ENCODE measurements at regions not wholly inside any gene's neighbourhood (a gene's known extent, or its start where the extent isn't known, plus 50 kb on each side); places are given as distances from the start of the nearest gene placed in this dataset.

DNA sequence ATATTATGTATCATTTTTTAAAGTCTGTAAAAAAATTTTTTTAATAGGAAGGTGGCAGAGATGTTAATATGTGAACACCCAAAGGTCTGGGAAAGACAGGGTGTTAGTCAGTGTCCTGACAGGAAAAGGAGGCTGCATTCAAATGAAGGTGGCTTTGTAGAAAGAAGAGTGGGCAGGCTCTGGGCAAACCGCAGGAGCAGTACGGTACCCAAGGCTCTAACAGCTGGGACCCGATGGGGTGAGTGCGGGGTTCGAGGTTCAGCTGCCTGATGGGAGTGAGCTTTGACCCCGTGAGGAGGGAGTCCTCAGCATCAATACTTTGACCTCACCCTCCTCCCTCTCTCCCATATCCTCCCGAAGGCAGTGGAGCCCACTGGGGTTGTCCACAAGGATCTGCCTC lies 142.5 kb downstream of the C11orf91 start:
- no peak for TF ChIP-seq CTCF (conservative IDR thresholded peaks at IDR 0.05; ENCODE audit: low read depth)
- POLR2A ChIA-PET (ENCODE audit: low non-redundant PET), result no interaction called here
- CTCF ChIA-PET, result interaction anchor here (0.8 kb wide), 1 partner anchor 9 kb away, joined by 7 read pairs; no protein-coding TSS in a partner anchor
- H3K27ac ChIP-seq, result no peak overlapping the region
- DNase-seq (ENCODE audit: low spot score), result no peak

DNA sequence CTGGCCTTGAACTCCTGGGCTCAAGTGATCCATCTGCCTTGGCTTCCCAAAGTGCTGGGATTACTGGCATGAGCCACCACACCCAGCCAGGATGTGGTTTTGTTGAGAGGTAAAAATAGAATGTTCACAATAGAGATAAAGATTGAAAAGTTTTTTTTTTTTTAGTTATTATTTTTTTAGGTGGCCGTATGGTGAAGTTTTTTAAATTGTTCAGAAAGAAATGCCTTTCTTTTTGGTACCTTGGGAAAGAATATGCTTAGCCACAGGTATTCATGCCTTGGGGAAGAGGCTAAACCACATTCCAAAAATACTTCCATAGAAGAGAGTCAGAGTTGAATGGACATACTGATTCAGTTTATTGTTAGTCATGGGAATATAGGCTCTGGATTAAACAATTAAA lies 143.4 kb downstream of the C11orf91 start:
- ChIA-PET POLR2A (ENCODE audit: low non-redundant PET) (no interaction called here), CTCF (no interaction called here)
- no peak for TF ChIP-seq CTCF (conservative IDR thresholded peaks at IDR 0.05; ENCODE audit: low read depth)
- H3K27ac ChIP-seq, result no peak overlapping the region
- DNase-seq (ENCODE audit: low spot score), result peak; percentile 79

DNA sequence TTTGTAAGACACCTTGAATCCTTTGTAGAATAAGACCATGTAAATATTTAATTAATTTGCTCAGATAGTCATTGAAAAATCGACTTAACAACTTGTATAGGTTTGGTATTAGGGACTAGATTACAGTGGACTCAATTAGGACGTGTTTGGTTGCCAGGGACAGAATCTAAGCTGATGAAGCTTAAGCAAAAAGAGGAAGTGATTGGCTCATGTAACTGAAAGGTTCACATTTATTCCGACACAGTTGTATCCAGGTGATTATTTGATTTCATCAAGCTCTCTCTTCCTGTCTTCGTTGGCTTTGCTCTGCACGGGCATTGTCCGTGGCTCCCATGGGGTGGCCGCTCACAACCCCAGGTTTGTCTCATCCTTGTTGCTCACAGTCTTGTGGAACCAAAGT lies 146.4 kb downstream of the C11orf91 start:
- ChIA-PET CTCF (no interaction called here), POLR2A (ENCODE audit: low non-redundant PET) (no interaction called here)
- no peak for DNase-seq (ENCODE audit: low spot score)
- H3K27ac ChIP-seq, result no peak overlapping the region
- no peak for TF ChIP-seq CTCF (conservative IDR thresholded peaks at IDR 0.05; ENCODE audit: low read depth)

DNA sequence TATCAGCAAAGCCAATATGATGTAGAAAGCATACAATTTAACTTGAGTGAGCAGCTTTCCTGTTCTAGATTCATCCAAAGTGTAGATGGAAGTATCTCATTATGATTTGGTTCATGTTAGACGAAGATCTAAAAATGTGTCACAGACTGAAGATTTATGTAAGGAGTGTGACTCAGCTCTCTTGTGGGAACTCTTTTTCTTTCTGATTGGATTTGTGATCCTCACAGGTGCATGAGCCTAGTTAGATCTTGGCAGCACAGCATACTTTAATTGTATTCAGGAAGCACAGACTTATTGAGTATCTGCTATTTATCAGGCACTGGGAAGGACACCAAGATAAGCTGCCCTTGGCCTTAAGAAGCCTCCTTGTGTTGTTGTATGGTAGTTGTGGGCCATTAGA lies 147.1 kb downstream of the C11orf91 start:
- ChIA-PET CTCF (no interaction called here), POLR2A (ENCODE audit: low non-redundant PET) (no interaction called here)
- H3K27ac ChIP-seq, result no peak overlapping the region
- peak; percentile 13 for DNase-seq (ENCODE audit: low spot score)
- TF ChIP-seq CTCF (conservative IDR thresholded peaks at IDR 0.05; ENCODE audit: low read depth), result no peak

GRCh38 chr11:33552756-33553155 lies 147.9 kb downstream of the C11orf91 start:
- POLR2A ChIA-PET (ENCODE audit: low non-redundant PET), result no interaction called here
- CTCF ChIA-PET, result interaction anchor here (0.7 kb wide), 1 partner anchor 492 kb away, joined by 3 read pairs; no protein-coding TSS in a partner anchor
- TF ChIP-seq CTCF (conservative IDR thresholded peaks at IDR 0.05; ENCODE audit: low read depth), result no peak
- H3K27ac ChIP-seq, result no peak overlapping the region
- no peak for DNase-seq (ENCODE audit: low spot score)

GRCh38 chr11:33551051-33551450 lies 149.6 kb downstream of the C11orf91 start:
- POLR2A ChIA-PET (ENCODE audit: low non-redundant PET), result no interaction called here
- H3K27ac ChIP-seq, result no peak overlapping the region
- no peak for DNase-seq (ENCODE audit: low spot score)
- CTCF ChIA-PET, result no interaction called here
- no peak for TF ChIP-seq CTCF (conservative IDR thresholded peaks at IDR 0.05; ENCODE audit: low read depth)

GRCh38 chr11:33549483-33549882 lies 151.1 kb downstream of the C11orf91 start:
- DNase-seq (ENCODE audit: low spot score), result no peak
- no peak overlapping the region for H3K27ac ChIP-seq
- CTCF ChIA-PET, result interaction anchor here (0.7 kb wide), 1 partner anchor 9 kb away, joined by 7 read pairs; no protein-coding TSS in a partner anchor
- no peak for TF ChIP-seq CTCF (conservative IDR thresholded peaks at IDR 0.05; ENCODE audit: low read depth)
- POLR2A ChIA-PET (ENCODE audit: low non-redundant PET), result no interaction called here
